ENCODE measurements at regions not wholly inside any gene's neighbourhood (a gene's known extent, or its start where the extent isn't known, plus 50 kb on each side); places are given as distances from the start of the nearest gene placed in this dataset.

- TF ChIP-seq, protein P1, sequence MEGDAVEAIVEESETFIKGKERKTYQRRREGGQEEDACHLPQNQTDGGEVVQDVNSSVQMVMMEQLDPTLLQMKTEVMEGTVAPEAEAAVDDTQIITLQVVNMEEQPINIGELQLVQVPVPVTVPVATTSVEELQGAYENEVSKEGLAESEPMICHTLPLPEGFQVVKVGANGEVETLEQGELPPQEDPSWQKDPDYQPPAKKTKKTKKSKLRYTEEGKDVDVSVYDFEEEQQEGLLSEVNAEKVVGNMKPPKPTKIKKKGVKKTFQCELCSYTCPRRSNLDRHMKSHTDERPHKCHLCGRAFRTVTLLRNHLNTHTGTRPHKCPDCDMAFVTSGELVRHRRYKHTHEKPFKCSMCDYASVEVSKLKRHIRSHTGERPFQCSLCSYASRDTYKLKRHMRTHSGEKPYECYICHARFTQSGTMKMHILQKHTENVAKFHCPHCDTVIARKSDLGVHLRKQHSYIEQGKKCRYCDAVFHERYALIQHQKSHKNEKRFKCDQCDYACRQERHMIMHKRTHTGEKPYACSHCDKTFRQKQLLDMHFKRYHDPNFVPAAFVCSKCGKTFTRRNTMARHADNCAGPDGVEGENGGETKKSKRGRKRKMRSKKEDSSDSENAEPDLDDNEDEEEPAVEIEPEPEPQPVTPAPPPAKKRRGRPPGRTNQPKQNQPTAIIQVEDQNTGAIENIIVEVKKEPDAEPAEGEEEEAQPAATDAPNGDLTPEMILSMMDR (conservative IDR thresholded peaks at IDR 0.05): no peak
- Histone ChIP-seq H3K27ac (ENCODE audit: low read depth, low read length) (no peak overlapping the region), H3K27me3 (ENCODE audit: control insufficient read depth, insufficient read depth, low read length, poor library complexity, severe bottlenecking) (no peaks in the 10 kb centered on the region), H3K9me3 (ENCODE audit: control insufficient read depth, low read length) (no peaks in the 10 kb centered on the region), H3K36me3 (ENCODE audit: control insufficient read depth, insufficient read depth, low read length) (no peaks in the 10 kb centered on the region), H3K9ac (ENCODE audit: extremely low read depth, low read length, poor library complexity, severe bottlenecking) (no peak overlapping the region), H3K4me3 (ENCODE audit: low read length) (no peak overlapping the region), H3K4me1 (ENCODE audit: control insufficient read depth, insufficient read depth, low read length) (no peaks in the 10 kb centered on the region)
- Mint-ChIP-seq H3K9me3 (no peaks in the 10 kb centered on the region), H3K4me1 (no peaks in the 10 kb centered on the region), H3K27me3 (ENCODE audit: insufficient read depth) (no peaks in the 10 kb centered on the region), H3K36me3 (ENCODE audit: low read depth) (no peaks in the 10 kb centered on the region), H3K4me3 (no peak overlapping the region), H3K27ac (no peak overlapping the region)
- no peak for DNase-seq
Measured at GRCh38 chr4:108280072-108280471, 111.3 kb upstream of the LEF1 start.

DNA sequence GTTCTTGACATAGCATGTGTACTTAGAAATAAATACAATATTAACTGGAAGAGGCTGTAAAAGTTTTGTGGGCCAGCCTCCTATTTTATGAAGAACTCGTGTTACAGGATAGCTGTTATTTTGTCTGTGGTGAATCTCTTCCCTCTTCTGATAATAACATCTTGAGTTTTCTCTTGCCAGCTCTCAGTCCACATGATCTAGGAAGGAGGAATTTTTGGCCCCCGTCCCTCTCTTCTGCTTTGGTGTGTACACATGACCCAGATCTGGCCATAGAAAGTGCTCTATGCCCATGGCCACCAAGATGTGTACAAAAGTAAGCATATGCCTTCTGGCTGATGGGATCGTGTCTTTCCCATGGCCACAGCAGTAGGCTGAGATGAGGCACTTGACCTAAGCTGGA, 108.0 kb upstream of the LEF1 start:
- WGBS, 2 experiments (ENCODE audit: insufficient coverage in 1 of 2, insufficient read length in 1 of 2): 86 to 91% methylated on average over 1 to 3 of the region's 3 CpGs

GRCh38 chr4:108272986-108273385, 104.3 kb upstream of the LEF1 start:
- H3K4me3 ChIP-seq (ENCODE audit: low read length): no peak overlapping the region
- no peaks in the 10 kb centered on the region for H3K4me1 ChIP-seq (ENCODE audit: control insufficient read depth, insufficient read depth, low read length)
- H3K27me3 Mint-ChIP-seq (ENCODE audit: insufficient read depth): peaks cover 1% of the 10 kb centered on the region
- H3K36me3 Mint-ChIP-seq (ENCODE audit: low read depth): no peaks in the 10 kb centered on the region
- H3K27me3 ChIP-seq (ENCODE audit: control insufficient read depth, insufficient read depth, low read length, poor library complexity, severe bottlenecking): no peaks in the 10 kb centered on the region
- H3K9me3 ChIP-seq (ENCODE audit: control insufficient read depth, low read length): no peaks in the 10 kb centered on the region
- no peak overlapping the region for H3K4me3 Mint-ChIP-seq
- TF ChIP-seq, protein P1 (conservative IDR thresholded peaks at IDR 0.05): no peak
- DNase-seq: no peak
- H3K9me3 Mint-ChIP-seq: peaks cover 4% of the 10 kb centered on the region
- H3K9ac ChIP-seq (ENCODE audit: extremely low read depth, low read length, poor library complexity, severe bottlenecking): no peak overlapping the region
- no peak overlapping the region for H3K27ac Mint-ChIP-seq
- H3K27ac ChIP-seq (ENCODE audit: low read depth, low read length): no peak overlapping the region
- H3K4me1 Mint-ChIP-seq: peaks cover 14% of the 10 kb centered on the region
- H3K36me3 ChIP-seq (ENCODE audit: control insufficient read depth, insufficient read depth, low read length): no peaks in the 10 kb centered on the region

More for the DNA sequence above, 108.0 kb upstream of the LEF1 start:
- Histone ChIP-seq H3K4me1 (ENCODE audit: control insufficient read depth, insufficient read depth, low read length) (no peaks in the 10 kb centered on the region), H3K4me3 (ENCODE audit: low read length) (no peak overlapping the region), H3K36me3 (ENCODE audit: control insufficient read depth, insufficient read depth, low read length) (no peaks in the 10 kb centered on the region), H3K27ac (ENCODE audit: low read depth, low read length) (no peak overlapping the region), H3K9me3 (ENCODE audit: control insufficient read depth, low read length) (no peaks in the 10 kb centered on the region), H3K27me3 (ENCODE audit: control insufficient read depth, insufficient read depth, low read length, poor library complexity, severe bottlenecking) (no peaks in the 10 kb centered on the region), H3K9ac (ENCODE audit: extremely low read depth, low read length, poor library complexity, severe bottlenecking) (no peak overlapping the region)
- Mint-ChIP-seq H3K4me3 (no peak overlapping the region), H3K4me1 (peaks cover 8% of the 10 kb centered on the region), H3K36me3 (ENCODE audit: low read depth) (no peaks in the 10 kb centered on the region), H3K9me3 (no peaks in the 10 kb centered on the region), H3K27ac (no peak overlapping the region), H3K27me3 (ENCODE audit: insufficient read depth) (no peaks in the 10 kb centered on the region)
- no peak for DNase-seq
- TF ChIP-seq, protein P1 (conservative IDR thresholded peaks at IDR 0.05): no peak

Measured in endodermal cell (in vitro differentiated cells).